H9 (cell line): ENCODE measurements at regions not wholly inside any gene's neighbourhood (a gene's known extent, or its start where the extent isn't known, plus 50 kb on each side); places are given as distances from the start of the nearest gene placed in this dataset.

Experiments used
- DNase-seq: peaks from one replicate; pipeline ENCODE4 v3.0.0-alpha.2; 2017
- H2AFZ ChIP-seq: one replicate; pipeline ENCODE4 v1.6.1; 2013; ENCODE audit warnings: mild to moderate bottlenecking, low read length, control low read depth, moderate library complexity
- H2AK5ac ChIP-seq: 2 replicates; pipeline ENCODE4 v1.6.1; 2013; ENCODE audit warnings: low read length, control low read depth, mixed read lengths; ENCODE audit not compliant: insufficient read length
- H2BK120ac ChIP-seq: one replicate; pipeline ENCODE4 v1.6.1; 2013; ENCODE audit warnings: low read depth, mild to moderate bottlenecking, low read length, control low read depth, inconsistent platforms; ENCODE audit not compliant: poor library complexity, severe bottlenecking
- H2BK12ac ChIP-seq: 2 replicates; pipeline ENCODE4 v1.6.1; 2013; ENCODE audit warnings: low read length, control low read depth, mixed read lengths, low read depth; ENCODE audit not compliant: insufficient read length
- H2BK15ac ChIP-seq: 2 replicates; pipeline ENCODE4 v1.6.1; 2013; ENCODE audit warnings: low read depth, low read length, control low read depth
- H2BK20ac ChIP-seq: one replicate; pipeline ENCODE4 v1.6.1; 2013; ENCODE audit warnings: low read depth, mild to moderate bottlenecking, low read length, control low read depth, inconsistent platforms; ENCODE audit not compliant: poor library complexity, severe bottlenecking
- H2BK5ac ChIP-seq: 2 replicates; pipeline ENCODE4 v1.6.1; 2013; ENCODE audit warnings: low read length, control low read depth, mixed read lengths; ENCODE audit not compliant: insufficient read length
- H3K14ac ChIP-seq: 2 replicates; pipeline ENCODE4 v1.6.1; 2013; ENCODE audit warnings: low read length, control low read depth; ENCODE audit not compliant: insufficient read depth
- H3K18ac ChIP-seq: 2 replicates; pipeline ENCODE4 v1.6.1; 2013; ENCODE audit warnings: low read depth, mild to moderate bottlenecking, mixed read lengths, low read length, control low read depth; ENCODE audit not compliant: insufficient read length
- H3K23ac ChIP-seq: 2 replicates; pipeline ENCODE4 v1.6.1; 2013; ENCODE audit warnings: low read length, control low read depth, mixed read lengths, low read depth; ENCODE audit not compliant: insufficient read length
- H3K23me2 ChIP-seq: 2 replicates; pipeline ENCODE4 v1.6.1; 2013; ENCODE audit warnings: low read depth, mild to moderate bottlenecking, mixed read lengths, low read length, control low read depth; ENCODE audit not compliant: insufficient read length, poor library complexity, severe bottlenecking
- H3K27ac ChIP-seq: 2 replicates; pipeline ENCODE4 v1.5.1; 2013; ENCODE audit warnings: low read length, control low read depth, mixed read lengths, low read depth; ENCODE audit not compliant: insufficient read length
- H3K27me3 ChIP-seq: 2 replicates; pipeline ENCODE4 v1.6.1; 2013; ENCODE audit warnings: low read length, control low read depth, inconsistent platforms; ENCODE audit not compliant: insufficient read depth
- H3K4ac ChIP-seq: 2 replicates; pipeline ENCODE4 v1.6.1; 2013; ENCODE audit warnings: low read depth, mild to moderate bottlenecking, control low read depth, inconsistent platforms, low read length, moderate library complexity
- H3K4me1 ChIP-seq: 2 replicates; pipeline ENCODE4 v1.6.1; 2013; ENCODE audit warnings: low read length, control low read depth, inconsistent platforms; ENCODE audit not compliant: insufficient read depth
- H3K4me2 ChIP-seq: 2 replicates; pipeline ENCODE4 v1.6.1; 2013; ENCODE audit warnings: low read length, control low read depth, mixed read lengths; ENCODE audit not compliant: insufficient read length, insufficient read depth
- H3K56ac ChIP-seq: 2 replicates; pipeline ENCODE4 v1.6.1; 2013; ENCODE audit warnings: low read depth, mild to moderate bottlenecking, mixed read lengths, low read length, control low read depth; ENCODE audit not compliant: insufficient read length
- H3K79me1 ChIP-seq: 2 replicates; pipeline ENCODE4 v1.6.1; 2013; ENCODE audit warnings: low read depth, mild to moderate bottlenecking, moderate library complexity, low read length, control low read depth, inconsistent platforms; ENCODE audit not compliant: insufficient read depth, poor library complexity, severe bottlenecking
- H3K79me2 ChIP-seq: 2 replicates; pipeline ENCODE4 v1.6.1; 2013; ENCODE audit warnings: low read length, control low read depth, inconsistent platforms; ENCODE audit not compliant: insufficient read depth
- H3K9ac ChIP-seq: 2 replicates; pipeline ENCODE4 v1.6.1; 2013; ENCODE audit warnings: low read length, control low read depth, mixed read lengths; ENCODE audit not compliant: insufficient read length; ENCODE audit errors: extremely low read depth
- H3K9me3 ChIP-seq: one replicate; pipeline ENCODE4 v1.6.1; 2013; ENCODE audit warnings: low read depth, low read length, inconsistent platforms; ENCODE audit not compliant: control insufficient read depth
- H3T11ph ChIP-seq: one replicate; pipeline ENCODE4 v1.6.1; 2013; ENCODE audit warnings: mild to moderate bottlenecking, low read length, control low read depth, inconsistent platforms
- H4K20me1 ChIP-seq: one replicate; pipeline ENCODE4 v1.6.1; 2013; ENCODE audit not compliant: control insufficient read depth, insufficient read length, insufficient read depth
- H4K5ac ChIP-seq: 2 replicates; pipeline ENCODE4 v1.6.1; 2013; ENCODE audit warnings: low read depth, mild to moderate bottlenecking, mixed read lengths, low read length, control low read depth; ENCODE audit not compliant: insufficient read length
- H4K8ac ChIP-seq: replicated peaks from 2 replicates; pipeline ENCODE4 v1.6.1; 2013; ENCODE audit warnings: low read length, control low read depth, mixed read lengths, low read depth; ENCODE audit not compliant: insufficient read length
- H4K91ac ChIP-seq: 2 replicates; pipeline ENCODE4 v1.6.1; 2013; ENCODE audit warnings: low read depth, mild to moderate bottlenecking, moderate library complexity, mixed read lengths, low read length, control low read depth; ENCODE audit not compliant: insufficient read length
- H3K27ac Mint-ChIP-seq, 3 experiments: 2 replicates in 2 of 3; 3 replicates in 1 of 3; pipeline ENCODE4 v1.8.0; 2020 to 2021; ENCODE audit warnings: mixed read lengths in 3 of 3, mild to moderate bottlenecking in 1 of 3, moderate library complexity in 1 of 3
- H3K27me3 Mint-ChIP-seq: 2 replicates; pipeline ENCODE4 v1.8.0; 2021; ENCODE audit warnings: low read depth, mild to moderate bottlenecking, moderate library complexity, mixed read lengths
- H3K36me3 Mint-ChIP-seq, 3 experiments: 2 replicates in 2 of 3; 3 replicates in 1 of 3; pipeline ENCODE4 v1.8.0; 2020 to 2021; ENCODE audit warnings: low read depth in 3 of 3, mixed read lengths in 3 of 3; ENCODE audit not compliant: insufficient read depth in 1 of 3
- H3K4me1 Mint-ChIP-seq, 2 experiments: 2 replicates each; pipeline ENCODE4 v1.8.0; 2020; ENCODE audit warnings: mixed read lengths in 2 of 2
- H3K4me3 Mint-ChIP-seq, 2 experiments: 2 replicates in 1 of 2; 3 replicates in 1 of 2; pipeline ENCODE4 v1.8.0; 2020 to 2021; ENCODE audit warnings: mild to moderate bottlenecking in 2 of 2, mixed read lengths in 2 of 2, moderate library complexity in 1 of 2
- H3K9me3 Mint-ChIP-seq, 2 experiments: 2 replicates in 1 of 2; 3 replicates in 1 of 2; pipeline ENCODE4 v1.8.0; 2020; ENCODE audit warnings: mild to moderate bottlenecking in 2 of 2, mixed read lengths in 2 of 2, moderate library complexity in 1 of 2
- CTCF ChIP-seq: fragments of 200-600 bp; sonication (generic); conservative IDR thresholded peaks from 3 replicates; pipeline ENCODE4 v1.8.0; 2021; ENCODE audit warnings: antibody characterized with exemption, mild to moderate bottlenecking
- WGBS: extraction: QIAGEN DNeasy Blood & Tissue Kit; methylation state at CpG from one replicate; pipeline ENCODE4 v1.1.7; 2013; ENCODE audit warnings: missing lambda C conversion rate, low lambda C conversion rate, mixed read lengths; ENCODE audit not compliant: insufficient read length; ENCODE audit errors: extremely low coverage; 5-methylcytosine and 5-hydroxymethylcytosine counted together

- WGBS: no CpG with 5 or more reads among the region's 4 CpGs
These were observed 1236.6 kb downstream of the BCL11B start for GRCh38 chr14:98035396-98035795.

More at GRCh38 chr14:98035396-98035795, 1236.6 kb downstream of the BCL11B start:
- no peak overlapping the region for H2BK20ac ChIP-seq
- no peaks in the 10 kb centered on the region for H3K79me2 ChIP-seq
- no peak overlapping the region for H4K5ac ChIP-seq
- H3K9me3 ChIP-seq: no peaks in the 10 kb centered on the region
- H3K27ac Mint-ChIP-seq: no peak overlapping the region
- peaks cover 13% of the 10 kb centered on the region in 2 experiments for H3K9me3 Mint-ChIP-seq
- H2BK120ac ChIP-seq: no peak overlapping the region
- H3K4me1 ChIP-seq: no peaks in the 10 kb centered on the region
- no peaks in the 10 kb centered on the region for H3K23me2 ChIP-seq
- no peak overlapping the region for H3T11ph ChIP-seq
- TF ChIP-seq CTCF: no peak
- DNase-seq: no peak
- no peak overlapping the region for H2AK5ac ChIP-seq
- H3K9ac ChIP-seq: no peak overlapping the region
- H3K14ac ChIP-seq: no peak overlapping the region
- no peak overlapping the region for H2BK12ac ChIP-seq
- no peak overlapping the region for H4K91ac ChIP-seq
- H2BK5ac ChIP-seq: no peak overlapping the region
- H3K27me3 ChIP-seq: no peaks in the 10 kb centered on the region
- no peak overlapping the region for H2AFZ ChIP-seq
- H3K23ac ChIP-seq: no peak overlapping the region
- H3K18ac ChIP-seq: no peak overlapping the region
- no peak overlapping the region for H3K4ac ChIP-seq
- no peak overlapping the region for H3K4me3 Mint-ChIP-seq
- no peak overlapping the region for H4K8ac ChIP-seq
- no peak overlapping the region for H3K56ac ChIP-seq
- H3K27me3 Mint-ChIP-seq: peaks cover 2% of the 10 kb centered on the region
- peaks cover 4 to 6% (median 5%) of the 10 kb centered on the region in 3 experiments; a peak in 6 of 7 replicates for H3K36me3 Mint-ChIP-seq
- H3K79me1 ChIP-seq: no peaks in the 10 kb centered on the region
- no peak overlapping the region for H2BK15ac ChIP-seq
- no peaks in the 10 kb centered on the region for H4K20me1 ChIP-seq
- H3K4me2 ChIP-seq: no peak overlapping the region
- H3K4me1 Mint-ChIP-seq: no peaks in the 10 kb centered on the region
- H3K27ac ChIP-seq: no peak overlapping the region
